ENCODE measurements at regions not wholly inside any gene's neighbourhood (a gene's known extent, or its start where the extent isn't known, plus 50 kb on each side); places are given as distances from the start of the nearest gene placed in this dataset.

- no peaks in the 10 kb centered on the region for H3K36me3 ChIP-seq (replicated peaks; ENCODE audit: low read depth, low read length)
- no peaks in the 10 kb centered on the region for H3K9me3 ChIP-seq (ENCODE audit: insufficient read depth, low read length)
- H3K9ac ChIP-seq (ENCODE audit: low read length), result no peak overlapping the region
- no peaks in the 10 kb centered on the region for H3K79me2 ChIP-seq (ENCODE audit: low read length)
- H3K4me2 ChIP-seq (ENCODE audit: low read length), result no peak overlapping the region
- H3K4me3 ChIP-seq (ENCODE audit: low read length), result no peak overlapping the region
- H3K27me3 ChIP-seq (ENCODE audit: low read depth, low read length), result no peaks in the 10 kb centered on the region
- H4K20me1 ChIP-seq (ENCODE audit: insufficient read depth, low read length), result no peaks in the 10 kb centered on the region
- no peaks in the 10 kb centered on the region for H3K4me1 ChIP-seq (ENCODE audit: low read length)
- TF ChIP-seq CTCF (IDR thresholded peaks at IDR 0.05; ENCODE audit: low read depth, low read length) (no peak), EZH2phosphoT487 (IDR thresholded peaks at IDR 0.05; ENCODE audit: low read depth) (no peak)
- H2AFZ ChIP-seq (ENCODE audit: low read depth, low read length), result no peak overlapping the region
- H3K27ac ChIP-seq (ENCODE audit: low read length), result no peak overlapping the region
Observed at GRCh38 chr10:57754803-57755202, 512.9 kb downstream of the IPMK start.

GRCh38 chr10:57743711-57744110 lies 524.0 kb downstream of the IPMK start:
- H3K9me3 ChIP-seq (ENCODE audit: insufficient read depth, low read length), result no peaks in the 10 kb centered on the region
- no peak overlapping the region for H3K27ac ChIP-seq (ENCODE audit: low read length)
- H3K4me1 ChIP-seq (ENCODE audit: low read length), result no peaks in the 10 kb centered on the region
- TF ChIP-seq EZH2phosphoT487 (IDR thresholded peaks at IDR 0.05; ENCODE audit: low read depth) (no peak), CTCF (IDR thresholded peaks at IDR 0.05; ENCODE audit: low read depth, low read length) (no peak)
- no peak overlapping the region for H2AFZ ChIP-seq (ENCODE audit: low read depth, low read length)
- no peaks in the 10 kb centered on the region for H3K79me2 ChIP-seq (ENCODE audit: low read length)
- no peaks in the 10 kb centered on the region for H3K36me3 ChIP-seq (replicated peaks; ENCODE audit: low read depth, low read length)
- H3K27me3 ChIP-seq (ENCODE audit: low read depth, low read length), result no peaks in the 10 kb centered on the region
- no peak overlapping the region for H3K9ac ChIP-seq (ENCODE audit: low read length)
- no peaks in the 10 kb centered on the region for H4K20me1 ChIP-seq (ENCODE audit: insufficient read depth, low read length)
- H3K4me3 ChIP-seq (ENCODE audit: low read length), result no peak overlapping the region
- no peak overlapping the region for H3K4me2 ChIP-seq (ENCODE audit: low read length)

- Histone ChIP-seq H3K9ac (ENCODE audit: low read length) (no peak overlapping the region), H3K4me3 (ENCODE audit: low read length) (no peak overlapping the region), H3K4me1 (ENCODE audit: low read length) (no peaks in the 10 kb centered on the region), H3K9me3 (ENCODE audit: insufficient read depth, low read length) (no peaks in the 10 kb centered on the region), H3K27me3 (ENCODE audit: low read depth, low read length) (no peaks in the 10 kb centered on the region), H3K27ac (ENCODE audit: low read length) (no peak overlapping the region), H3K36me3 (replicated peaks; ENCODE audit: low read depth, low read length) (no peaks in the 10 kb centered on the region), H4K20me1 (ENCODE audit: insufficient read depth, low read length) (no peaks in the 10 kb centered on the region), H3K4me2 (ENCODE audit: low read length) (no peak overlapping the region), H2AFZ (ENCODE audit: low read depth, low read length) (no peak overlapping the region), H3K79me2 (ENCODE audit: low read length) (no peaks in the 10 kb centered on the region)
- TF ChIP-seq EZH2phosphoT487 (IDR thresholded peaks at IDR 0.05; ENCODE audit: low read depth) (no peak), CTCF (IDR thresholded peaks at IDR 0.05; ENCODE audit: low read depth, low read length) (no peak)
Observed at GRCh38 chr10:57741751-57742150, 525.9 kb downstream of the IPMK start.

GRCh38 chr10:57723305-57723704 lies 544.4 kb downstream of the IPMK start:
- no peaks in the 10 kb centered on the region for H3K4me1 ChIP-seq (ENCODE audit: low read length)
- H3K27ac ChIP-seq (ENCODE audit: low read length), result no peak overlapping the region
- H4K20me1 ChIP-seq (ENCODE audit: insufficient read depth, low read length), result no peaks in the 10 kb centered on the region
- no peak overlapping the region for H3K4me2 ChIP-seq (ENCODE audit: low read length)
- no peaks in the 10 kb centered on the region for H3K27me3 ChIP-seq (ENCODE audit: low read depth, low read length)
- no peak for TF ChIP-seq CTCF (IDR thresholded peaks at IDR 0.05; ENCODE audit: low read depth, low read length)
- TF ChIP-seq EZH2phosphoT487 (IDR thresholded peaks at IDR 0.05; ENCODE audit: low read depth), result no peak
- no peaks in the 10 kb centered on the region for H3K36me3 ChIP-seq (replicated peaks; ENCODE audit: low read depth, low read length)
- H3K4me3 ChIP-seq (ENCODE audit: low read length), result no peak overlapping the region
- no peaks in the 10 kb centered on the region for H3K9me3 ChIP-seq (ENCODE audit: insufficient read depth, low read length)
- H3K79me2 ChIP-seq (ENCODE audit: low read length), result no peaks in the 10 kb centered on the region
- H3K9ac ChIP-seq (ENCODE audit: low read length), result no peak overlapping the region
- H2AFZ ChIP-seq (ENCODE audit: low read depth, low read length), result no peak overlapping the region

All from OCI-LY3 (cell line).